GM18861 (cell line): ENCODE measurements at regions not wholly inside any gene's neighbourhood (a gene's known extent, or its start where the extent isn't known, plus 50 kb on each side); places are given as distances from the start of the nearest gene placed in this dataset.
"Not testable (repeated sequence)": the region's sequence is repeated elsewhere in the genome, so short reads cannot be mapped to it uniquely, and the experiment has no call there.

Experiments used
- ATAC-seq: cut with Tn5 transposase; IDR thresholded peaks from one replicate; pipeline ENCODE4 v1.9.1; 2021; ENCODE audit not compliant: unreplicated experiment

DNA sequence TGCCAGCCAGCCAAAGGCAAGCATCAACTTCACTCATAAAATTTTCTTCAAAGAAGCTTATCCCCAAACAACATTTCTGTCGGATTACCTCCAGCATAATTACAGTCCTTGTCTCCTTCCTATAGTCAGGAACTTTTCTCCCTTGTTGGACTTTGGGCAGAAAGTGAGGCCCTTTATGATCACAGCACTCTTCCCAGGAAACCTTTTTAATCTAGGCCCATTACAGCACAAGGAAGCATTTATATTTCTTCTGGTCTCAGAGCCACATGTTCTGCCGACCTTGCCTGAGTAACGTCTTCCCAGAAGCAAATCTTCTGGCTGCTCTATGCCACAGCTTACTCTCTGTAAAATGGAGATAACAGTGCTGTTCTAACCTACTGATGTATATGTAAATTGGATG lies 437.2 kb upstream of the SLC35B3 start:
- ATAC-seq: no peak

- no peak for ATAC-seq
Observed at GRCh38 chr6:8865451-8865850, 430.1 kb upstream of the SLC35B3 start.

GRCh38 chr6:8860671-8861070 lies 425.3 kb upstream of the SLC35B3 start:
- ATAC-seq: no peak

DNA sequence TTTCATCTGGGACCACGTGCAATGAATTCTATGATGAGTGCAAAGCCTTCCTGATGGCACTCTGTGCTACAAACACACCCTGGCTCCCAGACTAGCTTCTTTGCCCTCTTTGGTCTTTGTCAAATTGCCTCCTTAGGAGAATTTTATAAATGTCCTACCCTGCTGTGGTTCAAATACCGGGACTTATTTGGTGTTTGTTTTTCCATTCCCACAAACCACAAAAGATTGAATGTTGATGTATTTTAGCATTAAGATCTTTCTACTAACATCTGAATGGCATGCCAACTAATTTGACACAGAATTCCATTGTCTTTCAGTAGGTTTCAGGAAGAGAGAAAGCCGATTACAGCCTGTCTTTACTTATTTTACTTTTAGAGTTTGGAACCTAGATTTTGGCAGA lies 424.2 kb upstream of the SLC35B3 start:
- no peak for ATAC-seq

GRCh38 chr6:8858854-8859331 lies 423.5 kb upstream of the SLC35B3 start:
- no peak for ATAC-seq

DNA sequence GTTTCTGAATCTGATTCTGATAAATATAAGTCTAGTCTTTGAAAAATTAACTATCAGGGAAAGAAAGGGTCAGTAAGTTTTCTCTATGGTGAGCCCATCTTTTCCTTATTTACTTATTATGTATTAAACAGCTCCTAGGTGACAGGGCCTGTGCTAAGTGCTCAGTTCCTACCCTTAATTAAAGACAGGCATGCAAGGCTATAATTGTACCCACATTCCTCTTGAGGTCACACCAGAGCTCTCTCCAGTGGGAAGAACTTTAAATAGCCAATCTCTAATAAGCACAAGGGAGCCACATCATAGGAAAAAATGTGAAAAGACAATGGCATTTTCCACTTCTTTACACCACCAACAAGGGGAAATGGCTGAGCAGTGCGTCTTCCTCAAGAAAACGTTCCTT lies 421.8 kb upstream of the SLC35B3 start:
- no peak for ATAC-seq

DNA sequence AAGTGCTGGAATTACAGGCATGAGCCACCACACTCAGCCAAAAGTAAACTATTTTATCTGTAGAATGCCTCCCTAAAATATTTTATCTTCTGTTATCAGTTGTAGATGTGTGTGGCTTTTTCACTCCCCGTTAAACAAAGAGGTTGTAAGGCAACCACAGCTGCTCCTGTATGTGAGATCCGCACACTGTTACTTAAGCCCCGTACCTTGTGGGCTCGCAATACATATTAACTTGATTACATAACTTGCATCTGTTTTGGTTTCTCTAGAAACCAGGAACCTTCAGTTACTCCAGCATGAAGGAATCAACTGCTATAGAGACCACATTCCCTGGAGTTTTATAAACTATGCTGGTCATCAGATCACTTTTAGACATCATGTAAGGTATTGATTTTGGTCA lies 420.1 kb upstream of the SLC35B3 start:
- ATAC-seq: no peak

DNA sequence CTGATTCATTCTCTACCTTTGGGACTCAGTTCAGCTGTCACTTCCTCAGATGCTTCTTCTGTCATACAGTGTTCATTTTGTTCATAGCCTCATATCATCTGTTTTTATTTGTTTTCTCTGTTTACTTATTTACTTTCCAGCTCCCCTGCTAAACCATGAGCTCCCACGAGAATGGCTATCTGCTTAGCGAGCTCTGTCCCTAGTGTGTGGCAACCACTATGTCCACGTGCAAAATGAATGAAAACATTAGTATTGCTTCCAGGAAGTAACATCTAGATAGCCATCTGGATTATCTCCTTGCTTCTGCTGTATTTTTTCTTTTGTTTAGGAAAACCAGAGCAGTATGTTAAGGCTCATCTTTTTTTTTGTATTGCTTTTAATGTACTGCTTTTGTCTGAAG lies 417.0 kb upstream of the SLC35B3 start:
- ATAC-seq: no peak

DNA sequence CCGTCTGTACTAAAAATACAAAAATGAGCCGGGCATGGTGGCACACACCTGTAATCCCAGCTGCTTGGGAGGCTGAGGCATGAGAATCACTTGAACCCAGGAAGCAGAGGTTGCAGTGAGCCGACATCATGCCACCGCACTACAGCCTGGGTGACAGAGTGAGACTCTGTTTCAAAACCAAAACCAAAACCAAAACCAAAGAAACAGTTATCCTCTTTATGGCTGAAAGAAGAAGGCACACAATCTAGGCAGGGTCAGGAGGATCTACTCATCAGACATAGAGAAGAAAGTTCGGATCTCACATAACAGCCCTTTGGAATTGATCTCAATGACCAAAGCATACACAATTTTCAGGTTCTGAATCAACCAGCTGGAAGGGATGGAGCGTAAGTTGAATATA lies 411.3 kb upstream of the SLC35B3 start:
- ATAC-seq: not testable (repeated sequence)

DNA sequence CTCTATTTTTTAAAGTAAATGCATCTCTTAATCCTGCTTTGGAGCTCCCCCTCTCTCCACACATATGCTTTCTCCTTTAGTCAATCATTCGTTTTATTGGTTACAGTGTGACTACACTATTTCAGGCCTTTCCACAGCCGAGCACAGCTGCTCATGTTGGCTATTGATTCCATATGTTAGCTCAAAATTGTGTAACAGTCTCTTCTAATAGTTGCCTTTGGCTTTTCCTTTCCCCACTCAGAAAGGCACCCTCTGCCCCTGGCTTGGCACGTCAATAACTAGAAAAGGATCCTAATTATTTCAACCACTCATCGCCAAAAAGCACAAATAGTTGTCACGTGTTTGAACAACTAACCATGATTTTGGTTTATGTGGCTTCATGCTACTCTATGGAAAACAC lies 410.3 kb upstream of the SLC35B3 start:
- ATAC-seq: no peak

DNA sequence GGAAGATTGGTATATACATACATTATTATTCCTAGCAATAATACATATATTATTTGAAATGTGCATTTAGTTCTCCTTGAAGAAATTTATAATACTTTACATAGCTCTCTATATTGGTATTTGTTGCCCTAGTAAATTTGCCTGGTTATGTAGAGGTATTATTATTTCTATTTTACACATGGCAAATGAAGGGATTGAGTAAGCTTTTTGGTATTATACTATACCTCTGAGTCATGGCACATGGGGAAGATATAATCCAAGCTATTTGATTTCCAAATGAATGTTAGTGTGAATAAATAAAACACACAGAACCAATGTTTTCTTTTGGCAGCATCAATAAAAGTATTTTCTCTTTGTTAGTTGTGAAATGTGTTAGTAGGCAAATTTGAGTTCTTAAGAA lies 409.6 kb upstream of the SLC35B3 start:
- no peak for ATAC-seq

GRCh38 chr6:8839626-8840025 lies 404.3 kb upstream of the SLC35B3 start:
- no peak for ATAC-seq

DNA sequence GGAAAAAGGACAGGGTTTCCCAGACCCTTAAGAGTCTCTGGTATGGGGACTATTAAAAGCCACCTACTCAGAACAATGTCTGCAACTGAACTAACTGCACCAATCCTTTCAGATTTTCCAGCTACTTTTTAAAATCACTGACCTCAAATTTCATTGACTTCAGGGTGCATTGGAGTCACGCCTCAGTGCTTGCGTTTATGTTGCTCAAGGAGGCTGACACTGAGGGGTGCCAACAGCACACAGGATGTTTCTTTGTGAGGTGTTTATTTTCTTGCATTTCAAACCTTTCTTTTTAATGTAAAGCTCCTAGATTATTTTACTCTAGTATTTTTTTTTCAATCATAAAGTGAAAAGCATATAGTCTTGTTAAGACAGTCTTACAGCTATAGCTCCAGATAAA lies 402.0 kb upstream of the SLC35B3 start:
- no peak for ATAC-seq

GRCh38 chr6:8832695-8833094 lies 397.4 kb upstream of the SLC35B3 start:
- not testable (repeated sequence) for ATAC-seq

GRCh38 chr6:8831366-8832152 lies 396.2 kb upstream of the SLC35B3 start:
- no peak for ATAC-seq

- no peak for ATAC-seq
Observed at GRCh38 chr6:8830794-8831193, 395.4 kb upstream of the SLC35B3 start.

GRCh38 chr6:8829796-8830195 lies 394.5 kb upstream of the SLC35B3 start:
- no peak for ATAC-seq

- ATAC-seq: no peak
Observed at GRCh38 chr6:8829296-8829695, 394.0 kb upstream of the SLC35B3 start.

- ATAC-seq: no peak
Observed at GRCh38 chr6:8828376-8828775, 393.0 kb upstream of the SLC35B3 start.

DNA sequence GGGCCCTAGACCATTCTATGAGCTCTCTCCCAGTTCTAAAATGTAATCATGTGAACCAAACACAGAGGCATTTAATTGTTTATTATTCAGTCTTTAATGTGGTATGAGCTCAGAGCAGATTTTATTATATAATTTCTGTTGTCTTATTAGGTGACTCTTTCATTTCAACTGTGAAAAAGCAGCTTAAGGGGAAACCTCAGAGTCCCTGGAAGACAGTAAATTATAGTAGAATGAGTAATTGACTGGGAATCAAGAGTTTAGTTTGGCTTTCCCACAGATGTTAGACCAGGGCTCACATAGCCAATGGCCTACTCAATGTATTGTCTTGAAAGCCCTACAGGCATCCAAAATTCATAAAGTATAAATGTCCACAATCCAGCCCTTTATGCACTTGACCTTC lies 390.4 kb upstream of the SLC35B3 start:
- ATAC-seq: no peak

DNA sequence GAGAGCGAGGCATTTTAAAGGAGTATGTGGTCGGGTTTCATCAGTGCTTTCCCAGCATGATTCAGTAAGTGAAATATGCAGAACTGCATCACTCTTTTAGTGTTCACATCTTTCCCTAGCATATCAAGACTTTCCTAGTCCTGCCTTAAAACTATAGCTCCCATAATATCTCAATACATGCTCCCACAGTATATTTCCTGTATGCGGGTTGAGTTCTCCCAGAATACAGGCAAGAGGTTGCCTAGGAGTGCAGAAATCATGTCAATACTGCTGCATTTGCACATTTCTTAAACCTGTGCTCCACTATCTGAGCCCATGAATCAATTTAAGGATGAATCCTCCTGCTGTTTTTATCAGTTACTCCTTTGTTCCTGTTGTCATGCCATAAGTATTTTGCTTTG lies 386.6 kb upstream of the SLC35B3 start:
- no peak for ATAC-seq

GRCh38 chr6:8820313-8820712 lies 385.0 kb upstream of the SLC35B3 start:
- no peak for ATAC-seq

DNA sequence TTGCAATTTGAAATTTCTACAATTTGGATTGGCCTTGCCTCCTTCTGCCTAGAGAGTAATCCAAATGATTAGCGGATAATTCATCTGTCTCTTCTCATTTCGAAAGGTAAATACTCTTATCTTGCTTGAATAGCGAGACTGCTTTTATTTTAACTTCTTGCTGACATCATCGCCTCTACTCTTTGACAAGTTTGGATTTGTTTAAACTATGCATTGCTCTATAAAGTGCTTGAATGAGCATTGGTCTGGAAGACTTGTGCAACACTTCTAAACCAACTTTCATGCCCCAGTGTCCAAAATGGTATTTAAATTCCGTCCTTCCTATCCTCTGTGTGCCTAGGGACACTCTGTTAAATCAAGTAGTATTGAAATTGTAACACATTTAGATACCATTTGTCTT lies 384.1 kb upstream of the SLC35B3 start:
- no peak for ATAC-seq
